Ecto neural progenitor cell (in vitro differentiated cells): ENCODE measurements at regions not wholly inside any gene's neighbourhood (a gene's known extent, or its start where the extent isn't known, plus 50 kb on each side); places are given as distances from the start of the nearest gene placed in this dataset.

Experiments
- DNase-seq: peaks from one replicate; pipeline ENCODE4 v3.0.0-alpha.2; 2018; ENCODE audit warnings: low spot score

GRCh38 chr3:87332789-87333188 is 56.4 kb upstream of the POU1F1 start:
- no peak for DNase-seq

GRCh38 chr3:87329065-87329464 is 52.7 kb upstream of the POU1F1 start:
- DNase-seq, result no peak
